ENCODE measurements at regions not wholly inside any gene's neighbourhood (a gene's known extent, or its start where the extent isn't known, plus 50 kb on each side); places are given as distances from the start of the nearest gene placed in this dataset.

- intact Hi-C loops (cut with micrococcal nuclease), result no loop called here
Measured at GRCh38 chr14:49019467-49020115, 566.6 kb downstream of the RPS29 start.

GRCh38 chr14:49017447-49017846 is 568.7 kb downstream of the RPS29 start:
- intact Hi-C loops (cut with micrococcal nuclease), result no loop called here

- intact Hi-C loops (cut with micrococcal nuclease), result no loop called here
Measured at GRCh38 chr14:49016381-49016780, 569.8 kb downstream of the RPS29 start.

GRCh38 chr14:49014476-49014875 is 571.7 kb downstream of the RPS29 start:
- intact Hi-C loops (cut with micrococcal nuclease), result no loop called here

GRCh38 chr14:49008363-49008762 is 577.8 kb downstream of the RPS29 start:
- intact Hi-C loops (cut with micrococcal nuclease), result no loop called here

GRCh38 chr14:48991141-48991540 is 595.0 kb downstream of the RPS29 start:
- intact Hi-C loops (cut with micrococcal nuclease), result no loop called here

GRCh38 chr14:48983351-48983888 is 602.8 kb downstream of the RPS29 start:
- intact Hi-C loops (cut with micrococcal nuclease), result no loop called here

- intact Hi-C loops (cut with micrococcal nuclease), result no loop called here
Measured at GRCh38 chr14:48974994-48975393, 611.2 kb downstream of the RPS29 start.

- intact Hi-C loops (cut with micrococcal nuclease), result no loop called here
Measured at GRCh38 chr14:48973151-48973550, 613.0 kb downstream of the RPS29 start.

- intact Hi-C loops (cut with micrococcal nuclease), result no loop called here
Measured at GRCh38 chr14:48970943-48971342, 615.2 kb downstream of the RPS29 start.

GRCh38 chr14:48967419-48967818 is 618.8 kb downstream of the RPS29 start:
- intact Hi-C loops (cut with micrococcal nuclease), result no loop called here

- intact Hi-C loops (cut with micrococcal nuclease), result no loop called here
Measured at GRCh38 chr14:48963231-48963790, 622.9 kb downstream of the RPS29 start.

- intact Hi-C loops (cut with micrococcal nuclease), result no loop called here
Measured at GRCh38 chr14:48957486-48957885, 628.7 kb downstream of the RPS29 start.

GRCh38 chr14:48955857-48956256 is 630.3 kb downstream of the RPS29 start:
- intact Hi-C loops (cut with micrococcal nuclease), result no loop called here

- intact Hi-C loops (cut with micrococcal nuclease), result no loop called here
Measured at GRCh38 chr14:48954446-48954845, 631.7 kb downstream of the RPS29 start.

GRCh38 chr14:48944809-48945208 is 641.4 kb downstream of the RPS29 start:
- intact Hi-C loops (cut with micrococcal nuclease), result no loop called here

GRCh38 chr14:48943913-48944312 is 642.3 kb downstream of the RPS29 start:
- intact Hi-C loops (cut with micrococcal nuclease), result no loop called here

GRCh38 chr14:48937541-48938195 is 648.5 kb downstream of the RPS29 start:
- intact Hi-C loops (cut with micrococcal nuclease), result no loop called here

- intact Hi-C loops (cut with micrococcal nuclease), result no loop called here
Measured at GRCh38 chr14:48936849-48937248, 649.3 kb downstream of the RPS29 start.

GRCh38 chr14:48936362-48936761 is 649.8 kb downstream of the RPS29 start:
- intact Hi-C loops (cut with micrococcal nuclease), result no loop called here

- intact Hi-C loops (cut with micrococcal nuclease), result no loop called here
Measured at GRCh38 chr14:48925184-48925583, 661.0 kb downstream of the RPS29 start.

- intact Hi-C loops (cut with micrococcal nuclease), result no loop called here
Measured at GRCh38 chr14:48914921-48915320, 671.3 kb downstream of the RPS29 start.

GRCh38 chr14:48914382-48914781 is 671.8 kb downstream of the RPS29 start:
- intact Hi-C loops (cut with micrococcal nuclease), result no loop called here

Measured in T-helper 2 cell treated with Interferon-gamma antibody and Interleukin-4, amounts not matched to agents 100 ng/mL and 5 ng/mL, for 36 hours (primary cell).